ENCODE measurements at regions not wholly inside any gene's neighbourhood (a gene's known extent, or its start where the extent isn't known, plus 50 kb on each side); places are given as distances from the start of the nearest gene placed in this dataset.

DNA sequence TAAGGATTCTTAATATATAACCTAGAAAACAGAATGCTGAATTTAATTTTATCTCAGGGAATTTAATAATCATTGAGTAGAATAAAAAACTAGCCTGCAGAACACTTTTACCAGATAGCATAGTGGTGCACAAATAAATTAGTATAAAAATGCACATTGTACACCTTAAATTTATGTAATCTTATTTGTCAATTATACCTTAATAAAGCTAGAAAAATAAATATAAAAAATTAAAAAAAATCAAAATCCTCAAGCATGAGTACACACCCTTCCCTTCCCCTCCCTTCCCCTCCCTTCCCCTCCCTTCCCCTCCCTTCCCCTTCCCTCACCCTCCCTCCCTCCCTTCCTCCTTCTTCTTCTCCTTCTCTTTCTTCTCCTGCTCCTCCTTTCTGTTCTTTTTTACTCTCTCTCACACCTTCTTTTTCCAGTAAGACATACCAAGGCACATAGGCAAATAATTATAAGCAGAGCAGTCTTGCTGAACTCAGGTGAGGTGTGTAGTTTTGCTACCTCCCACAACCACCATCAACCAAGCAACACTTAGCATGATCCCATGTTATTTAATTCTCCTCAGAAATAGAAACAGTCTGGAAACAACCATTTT lies 1395.0 kb downstream of the ZPLD1 start:
- Mint-ChIP-seq H3K4me3 (no peak overlapping the region), H3K27me3 (no peaks in the 10 kb centered on the region), H3K27ac (no peak overlapping the region), H3K36me3 (ENCODE audit: low read depth) (no peaks in the 10 kb centered on the region), H3K9me3 (peaks cover 26% of the 10 kb centered on the region), H3K4me1 (ENCODE audit: low read depth) (no peaks in the 10 kb centered on the region)
- H3K27ac ChIP-seq (ENCODE audit: low read depth in 1 of 2, low read length in 2 of 2), result no peak overlapping the region
- DNase-seq, result no peak
- no peaks in the 10 kb centered on the region for H3K27me3 ChIP-seq (ENCODE audit: control insufficient read depth in 1 of 2, insufficient read depth in 2 of 2, low read length in 2 of 2)
- ATAC-seq (ENCODE audit: poor library complexity), result no peak
- ChIA-PET POLR2A (no interaction called here), CTCF (no interaction called here)
- no peaks in the 10 kb centered on the region for H3K36me3 ChIP-seq (ENCODE audit: insufficient read depth, low read length)
- TF ChIP-seq, protein P1, sequence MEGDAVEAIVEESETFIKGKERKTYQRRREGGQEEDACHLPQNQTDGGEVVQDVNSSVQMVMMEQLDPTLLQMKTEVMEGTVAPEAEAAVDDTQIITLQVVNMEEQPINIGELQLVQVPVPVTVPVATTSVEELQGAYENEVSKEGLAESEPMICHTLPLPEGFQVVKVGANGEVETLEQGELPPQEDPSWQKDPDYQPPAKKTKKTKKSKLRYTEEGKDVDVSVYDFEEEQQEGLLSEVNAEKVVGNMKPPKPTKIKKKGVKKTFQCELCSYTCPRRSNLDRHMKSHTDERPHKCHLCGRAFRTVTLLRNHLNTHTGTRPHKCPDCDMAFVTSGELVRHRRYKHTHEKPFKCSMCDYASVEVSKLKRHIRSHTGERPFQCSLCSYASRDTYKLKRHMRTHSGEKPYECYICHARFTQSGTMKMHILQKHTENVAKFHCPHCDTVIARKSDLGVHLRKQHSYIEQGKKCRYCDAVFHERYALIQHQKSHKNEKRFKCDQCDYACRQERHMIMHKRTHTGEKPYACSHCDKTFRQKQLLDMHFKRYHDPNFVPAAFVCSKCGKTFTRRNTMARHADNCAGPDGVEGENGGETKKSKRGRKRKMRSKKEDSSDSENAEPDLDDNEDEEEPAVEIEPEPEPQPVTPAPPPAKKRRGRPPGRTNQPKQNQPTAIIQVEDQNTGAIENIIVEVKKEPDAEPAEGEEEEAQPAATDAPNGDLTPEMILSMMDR (IDR thresholded peaks at IDR 0.05), result no peak
- no peaks in the 10 kb centered on the region for H3K4me1 ChIP-seq (ENCODE audit: insufficient read depth, low read length)
- no peak overlapping the region for H3K4me3 ChIP-seq (ENCODE audit: low read length)
- peaks cover 0 to 7% of the 10 kb centered on the region in 2 experiments for H3K9me3 ChIP-seq (ENCODE audit: control insufficient read depth in 1 of 2, insufficient read depth in 1 of 2, low read length in 2 of 2)
- intact Hi-C loops (cut with DNase I, micrococcal nuclease), result no loop called here

DNA sequence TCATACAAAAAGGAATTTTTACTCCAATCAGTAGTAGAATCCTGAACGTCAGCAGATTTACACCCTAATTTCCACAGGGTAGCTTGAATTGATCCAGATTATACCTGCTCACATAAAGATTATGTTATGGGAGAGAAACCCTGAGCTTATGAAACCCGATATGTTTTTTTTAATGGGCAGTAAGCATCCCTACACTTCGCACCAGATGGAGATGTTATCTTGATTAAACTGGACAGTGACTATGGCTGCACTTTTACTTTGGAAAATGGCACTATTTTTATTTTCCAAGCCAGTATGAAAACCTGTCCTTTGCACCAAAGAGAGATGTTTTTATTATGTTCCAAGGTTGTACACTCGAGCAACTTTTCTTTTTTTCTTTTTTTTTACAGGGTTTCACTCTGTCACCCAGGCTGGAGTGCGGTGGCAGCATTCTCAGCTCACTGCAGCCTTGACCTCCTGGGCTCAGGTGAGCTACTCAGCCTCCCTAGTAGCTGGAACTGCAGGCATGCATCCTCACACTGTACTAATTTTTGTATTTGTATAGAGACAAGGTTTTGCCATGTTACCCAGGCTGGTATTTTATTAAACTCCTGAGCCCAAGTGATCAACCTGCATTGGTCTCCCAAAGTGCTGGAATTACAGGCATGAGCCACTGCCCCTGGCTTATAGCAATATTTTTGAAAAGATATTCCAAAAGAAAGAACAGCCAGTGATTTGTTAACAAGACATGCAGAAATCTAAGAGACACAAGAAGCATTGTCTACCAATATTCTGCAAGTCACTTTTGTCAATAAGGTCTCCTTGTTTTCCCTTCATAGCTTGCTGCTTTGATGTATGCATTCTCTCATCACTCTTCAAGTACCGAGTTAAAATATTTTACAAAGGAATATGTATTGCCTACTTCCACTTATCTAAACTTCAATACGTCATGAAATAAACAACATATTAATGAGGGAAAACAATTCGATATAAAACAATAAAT lies 1412.6 kb downstream of the ZPLD1 start:
- Histone ChIP-seq H3K9me3 (ENCODE audit: control insufficient read depth in 1 of 2, insufficient read depth in 1 of 2, low read length in 2 of 2) (peaks cover 0 to 3% of the 10 kb centered on the region in 2 experiments), H3K27ac (ENCODE audit: low read depth in 1 of 2, low read length in 2 of 2) (no peak overlapping the region), H3K4me1 (ENCODE audit: insufficient read depth, low read length) (no peaks in the 10 kb centered on the region), H3K27me3 (ENCODE audit: control insufficient read depth in 1 of 2, insufficient read depth in 2 of 2, low read length in 2 of 2) (no peaks in the 10 kb centered on the region), H3K4me3 (ENCODE audit: low read length) (no peak overlapping the region), H3K36me3 (ENCODE audit: insufficient read depth, low read length) (no peaks in the 10 kb centered on the region)
- Mint-ChIP-seq H3K4me1 (ENCODE audit: low read depth) (no peaks in the 10 kb centered on the region), H3K9me3 (no peaks in the 10 kb centered on the region), H3K36me3 (ENCODE audit: low read depth) (no peaks in the 10 kb centered on the region), H3K27ac (no peak overlapping the region), H3K4me3 (no peak overlapping the region), H3K27me3 (no peaks in the 10 kb centered on the region)
- ATAC-seq (ENCODE audit: poor library complexity) (no peak), DNase-seq (no peak)
- CTCF ChIA-PET, result no interaction called here
- intact Hi-C loops (cut with DNase I, micrococcal nuclease), result no loop called here
- TF ChIP-seq, protein P1 (IDR thresholded peaks at IDR 0.05), result no peak
- POLR2A ChIA-PET, result no interaction called here

DNA sequence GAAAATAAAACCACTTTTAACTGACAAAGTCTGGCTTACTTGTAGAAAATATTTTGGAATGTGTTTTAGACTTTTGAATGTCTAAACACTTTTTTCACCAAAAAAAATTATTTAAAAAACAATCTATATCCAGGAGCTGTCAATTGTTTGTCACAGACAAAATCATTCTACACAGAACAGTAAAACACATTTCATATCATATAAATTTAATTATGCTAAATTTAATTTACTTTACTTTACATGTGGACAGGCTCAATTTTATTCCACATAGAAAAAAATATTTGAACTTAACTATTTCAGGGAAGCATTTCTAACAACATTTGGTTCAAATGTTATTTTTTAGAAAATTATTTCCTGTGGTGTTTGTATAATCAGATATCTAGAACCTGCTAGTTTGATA lies 1417.0 kb downstream of the ZPLD1 start:
- Histone ChIP-seq H3K27me3 (ENCODE audit: control insufficient read depth in 1 of 2, insufficient read depth in 2 of 2, low read length in 2 of 2) (no peaks in the 10 kb centered on the region), H3K4me1 (ENCODE audit: insufficient read depth, low read length) (no peaks in the 10 kb centered on the region), H3K4me3 (ENCODE audit: low read length) (no peak overlapping the region), H3K36me3 (ENCODE audit: insufficient read depth, low read length) (no peaks in the 10 kb centered on the region), H3K9me3 (ENCODE audit: control insufficient read depth in 1 of 2, insufficient read depth in 1 of 2, low read length in 2 of 2) (peaks cover 0 to 3% of the 10 kb centered on the region in 2 experiments), H3K27ac (ENCODE audit: low read depth in 1 of 2, low read length in 2 of 2) (no peak overlapping the region)
- DNase-seq, result no peak
- H3K9me3 Mint-ChIP-seq, result no peaks in the 10 kb centered on the region
- intact Hi-C loops (cut with DNase I, micrococcal nuclease), result no loop called here
- ChIA-PET CTCF (interaction anchor here (0.6 kb wide), 1 partner anchor 1466 kb away, joined by 3 read pairs; no protein-coding TSS in a partner anchor), POLR2A (no interaction called here)
- no peak for ATAC-seq (ENCODE audit: poor library complexity)
- no peak overlapping the region for H3K27ac Mint-ChIP-seq
- no peaks in the 10 kb centered on the region for H3K36me3 Mint-ChIP-seq (ENCODE audit: low read depth)
- no peaks in the 10 kb centered on the region for H3K27me3 Mint-ChIP-seq
- TF ChIP-seq, protein P1 (IDR thresholded peaks at IDR 0.05), result no peak
- H3K4me1 Mint-ChIP-seq (ENCODE audit: low read depth), result no peaks in the 10 kb centered on the region
- no peak overlapping the region for H3K4me3 Mint-ChIP-seq
